Neuronal stem cell (in vitro differentiated cells): ENCODE measurements at regions not wholly inside any gene's neighbourhood (a gene's known extent, or its start where the extent isn't known, plus 50 kb on each side); places are given as distances from the start of the nearest gene placed in this dataset.
A peak's percentile ranks its signal among the peaks of the same experiment; 100 is the strongest.
"Not testable (repeated sequence)": the region's sequence is repeated elsewhere in the genome, so short reads cannot be mapped to it uniquely, and the experiment has no call there.

Experiments used
- DNase-seq: peaks from one replicate; pipeline ENCODE4 v3.0.0-alpha.2; 2013; ENCODE audit warnings: low spot score
- H2AFZ ChIP-seq: one replicate; pipeline ENCODE4 v1.6.1; 2013; ENCODE audit warnings: mild to moderate bottlenecking, low read length, inconsistent platforms
- H2AK5ac ChIP-seq: 2 replicates; pipeline ENCODE4 v1.6.1; 2013; ENCODE audit warnings: low read depth, mild to moderate bottlenecking, inconsistent platforms, low read length, moderate library complexity, mixed read lengths
- H2BK120ac ChIP-seq: 2 replicates; pipeline ENCODE4 v1.6.1; 2013; ENCODE audit warnings: low read depth, mild to moderate bottlenecking, inconsistent platforms, low read length, moderate library complexity, mixed read lengths
- H2BK12ac ChIP-seq: one replicate; pipeline ENCODE4 v1.6.1; 2013; ENCODE audit warnings: low read length, inconsistent platforms
- H2BK15ac ChIP-seq: 2 replicates; pipeline ENCODE4 v1.6.1; 2013; ENCODE audit warnings: mild to moderate bottlenecking, low read length, inconsistent platforms, mixed read lengths
- H2BK5ac ChIP-seq: one replicate; pipeline ENCODE4 v1.6.1; 2013; ENCODE audit warnings: inconsistent platforms, mild to moderate bottlenecking, low read length, moderate library complexity
- H3K14ac ChIP-seq: one replicate; pipeline ENCODE4 v1.6.1; 2013; ENCODE audit warnings: low read length, inconsistent platforms
- H3K18ac ChIP-seq: 2 replicates; pipeline ENCODE4 v1.6.1; 2013; ENCODE audit warnings: low read length, inconsistent platforms
- H3K23ac ChIP-seq: 2 replicates; pipeline ENCODE4 v1.6.1; 2013; ENCODE audit warnings: low read depth, mild to moderate bottlenecking, mixed read lengths, low read length, inconsistent platforms; ENCODE audit not compliant: poor library complexity
- H3K27ac ChIP-seq: replicated peaks from 3 replicates; pipeline ENCODE4 v1.5.1; 2013; ENCODE audit warnings: low read length, inconsistent platforms
- H3K27me3 ChIP-seq, 3 experiments: 2 replicates each; pipeline ENCODE4 v1.6.1; 2013; ENCODE audit warnings: low read length in 3 of 3, mild to moderate bottlenecking in 2 of 3, inconsistent platforms in 1 of 3, low read depth in 1 of 3, mixed read lengths in 1 of 3, moderate library complexity in 1 of 3; ENCODE audit not compliant: control insufficient read depth in 3 of 3, insufficient read depth in 3 of 3
- H3K36me3 ChIP-seq, 2 donors: replicated peaks in 1 of 2; 2 replicates each; pipeline ENCODE4 v1.6.1; 2013; ENCODE audit warnings: low read length in 2 of 2; ENCODE audit not compliant: control insufficient read depth in 2 of 2, insufficient read depth in 2 of 2
- H3K4ac ChIP-seq: 2 replicates; pipeline ENCODE4 v1.6.1; 2013; ENCODE audit warnings: inconsistent platforms, mild to moderate bottlenecking, low read length, moderate library complexity
- H3K4me1 ChIP-seq, 2 donors: 1 replicate in 1 of 2; 2 replicates in 1 of 2; pipeline ENCODE4 v1.6.1; 2013; ENCODE audit warnings: low read length in 2 of 2, low read depth in 1 of 2; ENCODE audit not compliant: control insufficient read depth in 2 of 2, insufficient read depth in 1 of 2
- H3K4me2 ChIP-seq: one replicate; pipeline ENCODE4 v1.6.1; 2013; ENCODE audit warnings: mild to moderate bottlenecking, low read length, inconsistent platforms; ENCODE audit not compliant: insufficient read depth, poor library complexity, severe bottlenecking
- H3K4me3 ChIP-seq, 2 donors: 2 replicates each; pipeline ENCODE4 v1.5.1; 2013; ENCODE audit warnings: low read length in 2 of 2, mild to moderate bottlenecking in 2 of 2, inconsistent platforms in 1 of 2, moderate library complexity in 1 of 2
- H3K79me1 ChIP-seq: one replicate; pipeline ENCODE4 v1.6.1; 2013; ENCODE audit warnings: low read depth, mild to moderate bottlenecking, inconsistent platforms, low read length, moderate library complexity
- H3K9ac ChIP-seq: one replicate; pipeline ENCODE4 v1.6.1; 2013; ENCODE audit warnings: mild to moderate bottlenecking, low read depth, low read length, inconsistent platforms; ENCODE audit not compliant: poor library complexity
- H3K9me3 ChIP-seq, 2 donors: replicated peaks in 1 of 2; 2 replicates each; pipeline versions ENCODE3 to v1.6.1; 2013; ENCODE audit warnings: low read length in 2 of 2, mild to moderate bottlenecking in 2 of 2, inconsistent platforms in 1 of 2, low read depth in 1 of 2, mixed read lengths in 1 of 2, moderate library complexity in 1 of 2; ENCODE audit not compliant: control insufficient read depth in 2 of 2, insufficient read depth in 1 of 2
- H4K8ac ChIP-seq: one replicate; pipeline ENCODE4 v1.6.1; 2013; ENCODE audit warnings: low read depth, mild to moderate bottlenecking, inconsistent platforms, low read length, moderate library complexity
- H4K91ac ChIP-seq: one replicate; pipeline ENCODE4 v1.6.1; 2013; ENCODE audit warnings: low read length, low read depth, mild to moderate bottlenecking, inconsistent platforms; ENCODE audit not compliant: poor library complexity
- WGBS, 2 donors: extraction: QIAGEN DNeasy Blood & Tissue Kit; methylation state at CpG; one replicate each; pipeline ENCODE4 v1.1.7; 2013; ENCODE audit warnings: missing lambda C conversion rate in 2 of 2, mixed read lengths in 1 of 2; ENCODE audit not compliant: insufficient read length in 2 of 2, insufficient replicate concordance in 1 of 2; ENCODE audit errors: extremely low coverage in 2 of 2; 5-methylcytosine and 5-hydroxymethylcytosine counted together

- Histone ChIP-seq H3K79me1 (no peaks in the 10 kb centered on the region), H3K9me3 (no peaks in the 10 kb centered on the region)
Measured at GRCh38 chr4:79197275-79198009, 128.4 kb downstream of the NAA11 start.

GRCh38 chr4:79191292-79191691 lies 134.6 kb downstream of the NAA11 start:
- not testable (repeated sequence) for H2BK5ac ChIP-seq, H3K14ac ChIP-seq, H3K18ac ChIP-seq, H3K36me3 ChIP-seq, H3K4me2 ChIP-seq, H2BK120ac ChIP-seq, H3K4ac ChIP-seq, H2BK15ac ChIP-seq, H3K9ac ChIP-seq, H2AK5ac ChIP-seq, H2AFZ ChIP-seq, H2BK12ac ChIP-seq, H3K4me1 ChIP-seq, DNase-seq, H3K23ac ChIP-seq, H3K9me3 ChIP-seq, H3K27me3 ChIP-seq, H3K4me3 ChIP-seq, H4K91ac ChIP-seq, H3K79me1 ChIP-seq, H4K8ac ChIP-seq, H3K27ac ChIP-seq
- no CpG with 5 or more reads among the region's 1 CpG for WGBS, 2 donors

More at GRCh38 chr4:79197275-79198009, 128.4 kb downstream of the NAA11 start:
- Histone ChIP-seq H3K27ac (no peak overlapping the region), H3K14ac (no peak overlapping the region), H3K4me1 (no peaks in the 10 kb centered on the region), H3K23ac (no peak overlapping the region), H3K4ac (no peak overlapping the region), H3K4me3 (no peak overlapping the region), H3K27me3 (no peaks in the 10 kb centered on the region), H2BK120ac (no peak overlapping the region), H3K4me2 (no peak overlapping the region), H3K18ac (no peak overlapping the region), H4K91ac (no peak overlapping the region), H3K9ac (no peak overlapping the region), H2BK12ac (no peak overlapping the region), H2BK5ac (no peak overlapping the region), H2AK5ac (no peak overlapping the region), H4K8ac (no peak overlapping the region), H2AFZ (no peak overlapping the region), H3K36me3 (no peaks in the 10 kb centered on the region), H2BK15ac (no peak overlapping the region)
- 100% methylated on average over 1 of the region's 3 CpGs; no CpG with 5 or more reads in 1 of the 2 donors for WGBS, 2 donors
- no peak for DNase-seq

GRCh38 chr4:79185526-79186045 lies 140.3 kb downstream of the NAA11 start:
- Histone ChIP-seq H3K27me3 (no peaks in the 10 kb centered on the region), H2BK120ac (no peak overlapping the region), H3K9ac (no peak overlapping the region), H2BK5ac (no peak overlapping the region), H3K27ac (no peak overlapping the region), H3K18ac (no peak overlapping the region), H4K91ac (no peak overlapping the region), H2AFZ (peak overlapping the region; percentile 64), H2BK15ac (no peak overlapping the region), H3K79me1 (no peaks in the 10 kb centered on the region), H3K36me3 (no peaks in the 10 kb centered on the region), H3K4me3 (no peak overlapping the region), H3K23ac (no peak overlapping the region), H3K4ac (no peak overlapping the region), H4K8ac (no peak overlapping the region), H3K14ac (no peak overlapping the region), H3K4me2 (no peak overlapping the region), H2AK5ac (no peak overlapping the region), H2BK12ac (no peak overlapping the region), H3K4me1 (peaks cover 0 to 8% of the 10 kb centered on the region in 2 donors), H3K9me3 (no peaks in the 10 kb centered on the region)
- no CpG with 5 or more reads among the region's 3 CpGs for WGBS, 2 donors
- no peak for DNase-seq

GRCh38 chr4:79184476-79184875 lies 141.4 kb downstream of the NAA11 start:
- H3K4ac ChIP-seq = no peak overlapping the region
- no CpG with 5 or more reads among the region's 4 CpGs for WGBS, 2 donors
- H3K18ac ChIP-seq = no peak overlapping the region
- H4K8ac ChIP-seq = no peak overlapping the region
- H4K91ac ChIP-seq = no peak overlapping the region
- no peak overlapping the region for H3K23ac ChIP-seq
- no peak overlapping the region for H3K4me3 ChIP-seq
- H3K14ac ChIP-seq = no peak overlapping the region
- no peak overlapping the region for H2BK5ac ChIP-seq
- no peak overlapping the region for H3K27ac ChIP-seq
- H3K79me1 ChIP-seq = no peaks in the 10 kb centered on the region
- no peak overlapping the region for H2BK12ac ChIP-seq
- no peaks in the 10 kb centered on the region for H3K9me3 ChIP-seq
- no peak overlapping the region for H3K4me2 ChIP-seq
- peak overlapping the region; percentile 75 for H2AFZ ChIP-seq
- H2BK15ac ChIP-seq = no peak overlapping the region
- no peak for DNase-seq
- H3K9ac ChIP-seq = no peak overlapping the region
- H3K36me3 ChIP-seq = no peaks in the 10 kb centered on the region
- no peak overlapping the region for H2AK5ac ChIP-seq
- H3K27me3 ChIP-seq = no peaks in the 10 kb centered on the region
- peaks cover 0 to 8% of the 10 kb centered on the region in 2 donors for H3K4me1 ChIP-seq
- no peak overlapping the region for H2BK120ac ChIP-seq
